ENCODE measurements at regions not wholly inside any gene's neighbourhood (a gene's known extent, or its start where the extent isn't known, plus 50 kb on each side); places are given as distances from the start of the nearest gene placed in this dataset.

DNA sequence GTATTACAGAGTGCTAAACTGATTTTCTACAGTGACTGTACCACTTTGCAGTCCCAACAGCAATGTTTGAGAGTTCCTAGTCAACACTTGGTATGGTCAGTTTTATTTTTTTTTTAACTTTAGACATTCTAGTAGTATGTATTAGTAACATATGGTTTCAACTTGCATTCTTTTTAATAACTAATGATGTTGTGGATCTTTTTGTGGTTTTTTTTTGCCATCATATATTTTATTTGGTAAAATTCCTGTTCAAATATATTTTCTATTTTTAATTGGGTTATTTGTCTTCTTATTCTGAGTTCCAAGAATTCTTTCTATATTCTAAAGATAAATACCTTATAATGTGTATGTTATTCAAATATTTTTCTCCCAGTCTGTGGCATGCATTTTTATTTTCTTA, 189.4 kb upstream of the ECI2 start:
- TF ChIP-seq CREB1 (IDR thresholded peaks at IDR 0.05; ENCODE audit: low read depth): no peak
- no peak for TF ChIP-seq TEAD4 (IDR thresholded peaks at IDR 0.05)

- TF ChIP-seq CEBPB (IDR thresholded peaks at IDR 0.05) (no peak), MAX (IDR thresholded peaks at IDR 0.05) (no peak), EP300 (IDR thresholded peaks at IDR 0.05; ENCODE audit: borderline replicate concordance) (no peak), EGR1 (IDR thresholded peaks at IDR 0.05) (no peak), TAF1 (IDR thresholded peaks at IDR 0.05; ENCODE audit: low read depth) (no peak), YY1 (IDR thresholded peaks at IDR 0.05; ENCODE audit: low read depth) (no peak), NFIC (IDR thresholded peaks at IDR 0.05) (no peak), RAD21 (IDR thresholded peaks at IDR 0.05; ENCODE audit: low read depth) (no peak), REST (IDR thresholded peaks at IDR 0.05; ENCODE audit: low read depth) (no peak), CREB1 (IDR thresholded peaks at IDR 0.05; ENCODE audit: low read depth) (no peak), FOXM1 (IDR thresholded peaks at IDR 0.05; ENCODE audit: borderline replicate concordance, low read depth) (no peak), USF1 (IDR thresholded peaks at IDR 0.05) (no peak), TEAD4 (IDR thresholded peaks at IDR 0.05) (no peak), TCF12 (IDR thresholded peaks at IDR 0.05; ENCODE audit: low read depth) (no peak), ZBTB7A (IDR thresholded peaks at IDR 0.05; ENCODE audit: low read depth) (no peak)
These were observed 187.9 kb upstream of the ECI2 start for GRCh38 chr6:4323322-4323721.

DNA sequence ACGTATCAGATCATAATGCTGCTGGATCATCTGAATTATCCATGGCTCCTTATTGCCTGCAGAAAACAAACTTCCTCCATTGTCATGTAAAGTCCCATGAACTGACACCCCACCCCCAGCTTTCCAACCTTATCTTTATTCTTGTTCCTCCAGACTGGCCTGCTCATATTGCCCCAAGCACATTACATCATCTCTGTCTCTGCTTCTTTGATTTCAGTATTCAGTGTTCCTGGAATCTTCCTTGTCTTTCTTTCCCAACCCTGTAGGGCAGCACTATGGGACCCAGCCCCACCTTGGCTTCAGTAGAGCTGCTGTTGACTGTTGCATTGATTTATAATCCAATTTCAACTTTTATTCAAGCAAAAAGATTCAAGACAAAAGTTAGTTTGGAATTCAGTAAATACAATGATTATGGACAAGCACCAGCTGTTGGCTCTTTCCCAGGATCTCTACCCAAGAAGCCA, 187.5 kb upstream of the ECI2 start:
- TF ChIP-seq CREB1 (IDR thresholded peaks at IDR 0.05; ENCODE audit: low read depth) (no peak), YY1 (IDR thresholded peaks at IDR 0.05; ENCODE audit: low read depth) (no peak), RAD21 (IDR thresholded peaks at IDR 0.05; ENCODE audit: low read depth) (no peak), EP300 (IDR thresholded peaks at IDR 0.05; ENCODE audit: borderline replicate concordance) (no peak), EGR1 (IDR thresholded peaks at IDR 0.05) (no peak), NFIC (IDR thresholded peaks at IDR 0.05) (no peak), REST (IDR thresholded peaks at IDR 0.05; ENCODE audit: low read depth) (no peak), TEAD4 (IDR thresholded peaks at IDR 0.05) (no peak), TCF12 (IDR thresholded peaks at IDR 0.05; ENCODE audit: low read depth) (no peak), FOXM1 (IDR thresholded peaks at IDR 0.05; ENCODE audit: borderline replicate concordance, low read depth) (no peak), TAF1 (IDR thresholded peaks at IDR 0.05; ENCODE audit: low read depth) (no peak), ZBTB7A (IDR thresholded peaks at IDR 0.05; ENCODE audit: low read depth) (no peak), MAX (IDR thresholded peaks at IDR 0.05) (no peak), USF1 (IDR thresholded peaks at IDR 0.05) (no peak), CEBPB (IDR thresholded peaks at IDR 0.05) (no peak)

- TF ChIP-seq CREB1 (IDR thresholded peaks at IDR 0.05; ENCODE audit: low read depth) (no peak), TAF1 (IDR thresholded peaks at IDR 0.05; ENCODE audit: low read depth) (no peak), TEAD4 (IDR thresholded peaks at IDR 0.05) (no peak), REST (IDR thresholded peaks at IDR 0.05; ENCODE audit: low read depth) (no peak), ZBTB7A (IDR thresholded peaks at IDR 0.05; ENCODE audit: low read depth) (no peak), FOXM1 (IDR thresholded peaks at IDR 0.05; ENCODE audit: borderline replicate concordance, low read depth) (no peak), EGR1 (IDR thresholded peaks at IDR 0.05) (no peak), YY1 (IDR thresholded peaks at IDR 0.05; ENCODE audit: low read depth) (no peak), RAD21 (IDR thresholded peaks at IDR 0.05; ENCODE audit: low read depth) (no peak), TCF12 (IDR thresholded peaks at IDR 0.05; ENCODE audit: low read depth) (no peak), CEBPB (IDR thresholded peaks at IDR 0.05) (no peak)
These were observed 186.9 kb upstream of the ECI2 start for GRCh38 chr6:4322134-4322845.
